ENCODE measurements at regions not wholly inside any gene's neighbourhood (a gene's known extent, or its start where the extent isn't known, plus 50 kb on each side); places are given as distances from the start of the nearest gene placed in this dataset.
"Not testable (repeated sequence)": the region's sequence is repeated elsewhere in the genome, so short reads cannot be mapped to it uniquely, and the experiment has no call there.

- TF ChIP-seq CTCF (IDR thresholded peaks at IDR 0.05 in 2 of 3, conservative IDR thresholded peaks at IDR 0.05 in 1 of 3; ENCODE audit: control insufficient read depth in 2 of 3, extremely low read depth in 1 of 3, insufficient read depth in 1 of 3, low read depth in 3 of 3, low read length in 3 of 3); BRCA1 (IDR thresholded peaks at IDR 0.05; ENCODE audit: low read depth, low read length); ELK1 (IDR thresholded peaks at IDR 0.05; ENCODE audit: low read depth, low read length); EP300 (IDR thresholded peaks at IDR 0.05; ENCODE audit: borderline replicate concordance in 1 of 2, control insufficient read depth in 1 of 2, low read depth in 2 of 2, low read length in 2 of 2): not testable (repeated sequence)
- TF ChIP-seq, protein P1, sequence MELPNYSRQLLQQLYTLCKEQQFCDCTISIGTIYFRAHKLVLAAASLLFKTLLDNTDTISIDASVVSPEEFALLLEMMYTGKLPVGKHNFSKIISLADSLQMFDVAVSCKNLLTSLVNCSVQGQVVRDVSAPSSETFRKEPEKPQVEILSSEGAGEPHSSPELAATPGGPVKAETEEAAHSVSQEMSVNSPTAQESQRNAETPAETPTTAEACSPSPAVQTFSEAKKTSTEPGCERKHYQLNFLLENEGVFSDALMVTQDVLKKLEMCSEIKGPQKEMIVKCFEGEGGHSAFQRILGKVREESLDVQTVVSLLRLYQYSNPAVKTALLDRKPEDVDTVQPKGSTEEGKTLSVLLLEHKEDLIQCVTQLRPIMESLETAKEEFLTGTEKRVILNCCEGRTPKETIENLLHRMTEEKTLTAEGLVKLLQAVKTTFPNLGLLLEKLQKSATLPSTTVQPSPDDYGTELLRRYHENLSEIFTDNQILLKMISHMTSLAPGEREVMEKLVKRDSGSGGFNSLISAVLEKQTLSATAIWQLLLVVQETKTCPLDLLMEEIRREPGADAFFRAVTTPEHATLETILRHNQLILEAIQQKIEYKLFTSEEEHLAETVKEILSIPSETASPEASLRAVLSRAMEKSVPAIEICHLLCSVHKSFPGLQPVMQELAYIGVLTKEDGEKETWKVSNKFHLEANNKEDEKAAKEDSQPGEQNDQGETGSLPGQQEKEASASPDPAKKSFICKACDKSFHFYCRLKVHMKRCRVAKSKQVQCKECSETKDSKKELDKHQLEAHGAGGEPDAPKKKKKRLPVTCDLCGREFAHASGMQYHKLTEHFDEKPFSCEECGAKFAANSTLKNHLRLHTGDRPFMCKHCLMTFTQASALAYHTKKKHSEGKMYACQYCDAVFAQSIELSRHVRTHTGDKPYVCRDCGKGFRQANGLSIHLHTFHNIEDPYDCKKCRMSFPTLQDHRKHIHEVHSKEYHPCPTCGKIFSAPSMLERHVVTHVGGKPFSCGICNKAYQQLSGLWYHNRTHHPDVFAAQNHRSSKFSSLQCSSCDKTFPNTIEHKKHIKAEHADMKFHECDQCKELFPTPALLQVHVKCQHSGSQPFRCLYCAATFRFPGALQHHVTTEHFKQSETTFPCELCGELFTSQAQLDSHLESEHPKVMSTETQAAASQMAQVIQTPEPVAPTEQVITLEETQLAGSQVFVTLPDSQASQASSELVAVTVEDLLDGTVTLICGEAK (IDR thresholded peaks at IDR 0.05; ENCODE audit: borderline replicate concordance), result not testable (repeated sequence)
Observed at GRCh38 chr4:9707936-9708335, 73.5 kb upstream of the DRD5 start.
